ENCODE measurements at regions not wholly inside any gene's neighbourhood (a gene's known extent, or its start where the extent isn't known, plus 50 kb on each side); places are given as distances from the start of the nearest gene placed in this dataset.

DNA sequence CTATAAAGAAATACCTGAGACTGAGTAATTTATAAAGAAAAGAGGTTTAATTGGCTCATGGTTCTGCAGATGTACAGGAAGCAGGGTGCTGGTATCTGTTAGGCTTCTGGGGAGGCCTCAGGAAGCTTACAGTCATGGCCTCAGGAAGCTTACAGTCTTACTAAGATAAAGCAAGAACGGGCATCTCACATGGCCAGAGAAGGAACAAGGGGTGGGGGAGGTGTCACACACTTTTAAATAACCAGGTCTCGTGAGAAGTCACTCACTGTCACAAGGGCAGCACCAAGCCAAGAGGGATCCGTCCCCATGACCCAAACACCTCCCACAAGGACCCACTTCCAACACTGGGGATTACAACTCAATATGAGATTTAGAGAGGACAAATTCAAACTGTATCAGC lies 192.8 kb upstream of the B3GAT1 start:
- no peak overlapping the region for H3K27ac ChIP-seq
- no peaks in the 10 kb centered on the region for H3K27me3 ChIP-seq
- no peaks in the 10 kb centered on the region for H3K79me2 ChIP-seq (ENCODE audit: low read depth)
- no peaks in the 10 kb centered on the region for H3K36me3 ChIP-seq
- H3K9me3 Mint-ChIP-seq = no peaks in the 10 kb centered on the region
- peaks cover 10% of the 10 kb centered on the region for H3K27me3 Mint-ChIP-seq (ENCODE audit: insufficient read depth, low read depth)
- TF ChIP-seq EZH2phosphoT487 (IDR thresholded peaks at IDR 0.05) (no peak), CTCF (IDR thresholded peaks at IDR 0.05) (no peak), EZH2 (IDR thresholded peaks at IDR 0.05) (no peak)
- no peaks in the 10 kb centered on the region for H3K4me1 ChIP-seq
- DNase-seq (ENCODE audit: low spot score) = no peak
- H3K4me3 Mint-ChIP-seq = no peak overlapping the region
- no peaks in the 10 kb centered on the region for H3F3A ChIP-seq (ENCODE audit: low read depth)
- no peaks in the 10 kb centered on the region for H3K36me3 Mint-ChIP-seq
- H3K9me3 ChIP-seq (ENCODE audit: low read depth) = no peaks in the 10 kb centered on the region
- H4K20me1 ChIP-seq (ENCODE audit: low read depth) = no peaks in the 10 kb centered on the region
- H2AFZ ChIP-seq (replicated peaks) = no peak overlapping the region
- no peak overlapping the region for H3K9ac ChIP-seq
- no peak overlapping the region for H3K27ac Mint-ChIP-seq
- H3K4me3 ChIP-seq = no peak overlapping the region
- H3K4me2 ChIP-seq = no peak overlapping the region
- H3K4me1 Mint-ChIP-seq = peaks cover 5% of the 10 kb centered on the region

- Mint-ChIP-seq H3K36me3 (no peaks in the 10 kb centered on the region), H3K4me3 (no peak overlapping the region), H3K27ac (no peak overlapping the region), H3K9me3 (no peaks in the 10 kb centered on the region), H3K4me1 (peaks cover 13% of the 10 kb centered on the region), H3K27me3 (ENCODE audit: insufficient read depth, low read depth) (peaks cover 4% of the 10 kb centered on the region)
- Histone ChIP-seq H3K4me3 (no peak overlapping the region), H3K36me3 (no peaks in the 10 kb centered on the region), H2AFZ (replicated peaks) (no peak overlapping the region), H3K9ac (no peak overlapping the region), H3K4me1 (no peaks in the 10 kb centered on the region), H3K27me3 (no peaks in the 10 kb centered on the region), H3F3A (ENCODE audit: low read depth) (no peaks in the 10 kb centered on the region), H4K20me1 (ENCODE audit: low read depth) (no peaks in the 10 kb centered on the region), H3K9me3 (ENCODE audit: low read depth) (no peaks in the 10 kb centered on the region), H3K79me2 (ENCODE audit: low read depth) (no peaks in the 10 kb centered on the region), H3K4me2 (no peak overlapping the region), H3K27ac (no peak overlapping the region)
- no peak for TF ChIP-seq EZH2 (IDR thresholded peaks at IDR 0.05)
- TF ChIP-seq EZH2phosphoT487 (IDR thresholded peaks at IDR 0.05) = no peak
- no peak for TF ChIP-seq CTCF (IDR thresholded peaks at IDR 0.05)
- DNase-seq (ENCODE audit: low spot score) = no peak
Observed at GRCh38 chr11:134599299-134599771, 187.3 kb upstream of the B3GAT1 start.

- H3K9me3 ChIP-seq (ENCODE audit: low read depth) = no peaks in the 10 kb centered on the region
- H2AFZ ChIP-seq (replicated peaks) = no peak overlapping the region
- Mint-ChIP-seq H3K27ac (no peak overlapping the region), H3K4me3 (no peak overlapping the region), H3K27me3 (ENCODE audit: insufficient read depth, low read depth) (peaks cover 4% of the 10 kb centered on the region), H3K4me1 (peaks cover 13% of the 10 kb centered on the region), H3K9me3 (peaks cover 2% of the 10 kb centered on the region), H3K36me3 (no peaks in the 10 kb centered on the region)
- no peaks in the 10 kb centered on the region for H3K4me1 ChIP-seq
- no peak overlapping the region for H3K4me3 ChIP-seq
- no peak overlapping the region for H3K27ac ChIP-seq
- no peak for TF ChIP-seq EZH2 (IDR thresholded peaks at IDR 0.05)
- H3K9ac ChIP-seq = no peak overlapping the region
- H4K20me1 ChIP-seq (ENCODE audit: low read depth) = no peaks in the 10 kb centered on the region
- no peaks in the 10 kb centered on the region for H3F3A ChIP-seq (ENCODE audit: low read depth)
- H3K79me2 ChIP-seq (ENCODE audit: low read depth) = no peaks in the 10 kb centered on the region
- H3K4me2 ChIP-seq = no peak overlapping the region
- DNase-seq (ENCODE audit: low spot score) = no peak
- H3K27me3 ChIP-seq = no peaks in the 10 kb centered on the region
- no peaks in the 10 kb centered on the region for H3K36me3 ChIP-seq
Observed at GRCh38 chr11:134598368-134598767, 186.3 kb upstream of the B3GAT1 start.

GRCh38 chr11:134597452-134597851 lies 185.4 kb upstream of the B3GAT1 start:
- Histone ChIP-seq H3K27me3 (no peaks in the 10 kb centered on the region), H3K79me2 (ENCODE audit: low read depth) (no peaks in the 10 kb centered on the region), H3K9me3 (ENCODE audit: low read depth) (no peaks in the 10 kb centered on the region), H3K27ac (no peak overlapping the region), H3K9ac (no peak overlapping the region), H2AFZ (replicated peaks) (no peak overlapping the region), H3K4me2 (no peak overlapping the region), H3K4me1 (no peaks in the 10 kb centered on the region), H3K4me3 (no peak overlapping the region), H3K36me3 (no peaks in the 10 kb centered on the region), H4K20me1 (ENCODE audit: low read depth) (no peaks in the 10 kb centered on the region), H3F3A (ENCODE audit: low read depth) (no peaks in the 10 kb centered on the region)
- Mint-ChIP-seq H3K4me1 (peaks cover 13% of the 10 kb centered on the region), H3K27ac (no peak overlapping the region), H3K27me3 (ENCODE audit: insufficient read depth, low read depth) (peaks cover 4% of the 10 kb centered on the region), H3K4me3 (no peak overlapping the region), H3K9me3 (peaks cover 2% of the 10 kb centered on the region), H3K36me3 (no peaks in the 10 kb centered on the region)
- TF ChIP-seq EZH2 (IDR thresholded peaks at IDR 0.05) (no peak), CTCF (IDR thresholded peaks at IDR 0.05) (no peak), EZH2phosphoT487 (IDR thresholded peaks at IDR 0.05) (no peak)
- no peak for DNase-seq (ENCODE audit: low spot score)
